ENCODE measurements at regions not wholly inside any gene's neighbourhood (a gene's known extent, or its start where the extent isn't known, plus 50 kb on each side); places are given as distances from the start of the nearest gene placed in this dataset.
"Not testable (repeated sequence)": the region's sequence is repeated elsewhere in the genome, so short reads cannot be mapped to it uniquely, and the experiment has no call there.

GRCh38 chr18:76610933-76611749 lies 116.1 kb upstream of the ZNF516 start:
- intact Hi-C loops (cut with micrococcal nuclease) = no loop called here

- intact Hi-C loops (cut with micrococcal nuclease) = no loop called here
These were observed 115.0 kb upstream of the ZNF516 start for GRCh38 chr18:76610012-76610411.

- intact Hi-C loops (cut with micrococcal nuclease) = no loop called here
These were observed 110.4 kb upstream of the ZNF516 start for GRCh38 chr18:76605341-76605929.

- intact Hi-C loops (cut with micrococcal nuclease) = no loop called here
These were observed 109.8 kb upstream of the ZNF516 start for GRCh38 chr18:76604935-76605240.

- intact Hi-C loops (cut with micrococcal nuclease) = no loop called here
These were observed 109.3 kb upstream of the ZNF516 start for GRCh38 chr18:76604108-76604934.

- intact Hi-C loops (cut with micrococcal nuclease) = no loop called here
These were observed 107.1 kb upstream of the ZNF516 start for GRCh38 chr18:76602191-76602590.

GRCh38 chr18:76600076-76600475 lies 105.0 kb upstream of the ZNF516 start:
- intact Hi-C loops (cut with micrococcal nuclease) = not testable (repeated sequence)

- intact Hi-C loops (cut with micrococcal nuclease) = no loop called here
These were observed 99.9 kb upstream of the ZNF516 start for GRCh38 chr18:76594966-76595365.

GRCh38 chr18:76593843-76594242 lies 98.8 kb upstream of the ZNF516 start:
- intact Hi-C loops (cut with micrococcal nuclease) = no loop called here

- intact Hi-C loops (cut with micrococcal nuclease) = no loop called here
These were observed 97.9 kb upstream of the ZNF516 start for GRCh38 chr18:76592981-76593381.

- intact Hi-C loops (cut with micrococcal nuclease) = no loop called here
These were observed 97.1 kb upstream of the ZNF516 start for GRCh38 chr18:76592096-76592495.

GRCh38 chr18:76589866-76590265 lies 94.8 kb upstream of the ZNF516 start:
- intact Hi-C loops (cut with micrococcal nuclease) = no loop called here

- intact Hi-C loops (cut with micrococcal nuclease) = no loop called here
These were observed 94.3 kb upstream of the ZNF516 start for GRCh38 chr18:76589316-76589715.

- intact Hi-C loops (cut with micrococcal nuclease) = no loop called here
These were observed 93.7 kb upstream of the ZNF516 start for GRCh38 chr18:76588601-76589226.

GRCh38 chr18:76587879-76588271 lies 92.8 kb upstream of the ZNF516 start:
- intact Hi-C loops (cut with micrococcal nuclease) = no loop called here

GRCh38 chr18:76587147-76587878 lies 92.3 kb upstream of the ZNF516 start:
- intact Hi-C loops (cut with micrococcal nuclease) = no loop called here

GRCh38 chr18:76584414-76585310 lies 89.6 kb upstream of the ZNF516 start:
- intact Hi-C loops (cut with micrococcal nuclease) = no loop called here

- intact Hi-C loops (cut with micrococcal nuclease) = no loop called here
These were observed 86.2 kb upstream of the ZNF516 start for GRCh38 chr18:76581261-76581660.

- intact Hi-C loops (cut with micrococcal nuclease) = no loop called here
These were observed 85.4 kb upstream of the ZNF516 start for GRCh38 chr18:76580288-76580962.

GRCh38 chr18:76579301-76579695 lies 84.3 kb upstream of the ZNF516 start:
- intact Hi-C loops (cut with micrococcal nuclease) = loop anchor here (5.0 kb wide), 1 partner anchor 172 kb away; no protein-coding TSS in a partner anchor

Measured in T-helper 1 cell treated with Interleukin-12 subunit alpha and Interleukin-12 subunit beta and Interleukin-4 antibody, amounts not matched to agents 30 ng/mL and 1 ng/mL, for 36 hours (primary cell).